ENCODE measurements at regions not wholly inside any gene's neighbourhood (a gene's known extent, or its start where the extent isn't known, plus 50 kb on each side); places are given as distances from the start of the nearest gene placed in this dataset.
A peak's percentile ranks its signal among the peaks of the same experiment; 100 is the strongest.
"Not testable (repeated sequence)": the region's sequence is repeated elsewhere in the genome, so short reads cannot be mapped to it uniquely, and the experiment has no call there.

DNA sequence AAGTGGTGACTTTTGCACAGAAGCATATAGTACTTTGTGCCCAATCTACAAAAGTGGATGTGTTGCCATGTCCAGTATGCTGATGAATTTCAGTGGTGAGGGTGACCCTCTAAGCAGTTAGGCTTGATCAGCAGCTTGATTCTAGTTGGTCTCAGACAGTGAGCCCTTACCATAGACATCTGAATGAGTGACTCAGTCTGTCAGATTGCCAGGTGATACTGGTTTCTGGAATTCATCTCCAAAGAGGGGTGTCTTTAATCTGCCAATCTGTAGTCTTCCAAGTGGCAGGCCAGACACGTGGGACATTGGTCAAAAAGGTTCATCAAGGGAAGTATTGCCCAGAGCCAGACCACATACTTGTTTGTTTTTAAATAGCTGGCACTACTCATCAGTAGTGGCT lies 187.4 kb upstream of the SLC16A7 start:
- Histone ChIP-seq H3K4me3 (ENCODE audit: low read depth in 1 of 5, low read length in 5 of 5) (no peak overlapping the region), H3K36me3 (ENCODE audit: control insufficient read depth in 5 of 5, insufficient read depth in 5 of 5, low read length in 5 of 5) (no peaks in the 10 kb centered on the region), H3K9me3 (ENCODE audit: control insufficient read depth in 5 of 5, low read length in 5 of 5) (no peaks in the 10 kb centered on the region), H3K27me3 (ENCODE audit: control insufficient read depth in 5 of 5, insufficient read depth in 4 of 5, low read length in 5 of 5) (no peaks in the 10 kb centered on the region), H3K27ac (ENCODE audit: low read depth, low read length) (no peak overlapping the region), H3K9ac (ENCODE audit: low read length in 5 of 5) (no peak overlapping the region), H3K4me1 (ENCODE audit: control insufficient read depth in 5 of 5, insufficient read depth in 5 of 5, low read length in 5 of 5) (peaks cover 0 to 11% (median 3%) of the 10 kb centered on the region in 5 donors)

DNA sequence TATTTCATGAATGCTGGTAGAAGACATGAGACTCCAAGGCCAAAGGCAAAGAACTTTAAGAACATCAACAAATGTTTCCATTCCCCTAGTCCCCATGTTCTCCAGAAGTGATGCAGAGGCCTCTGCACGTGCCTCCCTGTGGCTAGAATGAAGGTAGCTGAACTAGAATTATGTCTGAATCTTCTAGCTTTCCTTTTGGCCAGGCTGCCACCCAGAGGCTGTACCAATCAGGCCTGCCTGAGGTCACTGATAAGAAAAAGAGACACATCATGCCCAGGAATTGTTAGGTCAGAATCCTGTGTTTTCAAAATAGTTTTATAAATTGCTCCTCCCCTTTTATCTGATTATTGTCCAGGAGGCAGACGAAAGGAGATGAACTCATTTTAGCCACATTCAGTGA lies 188.0 kb upstream of the SLC16A7 start:
- no peaks in the 10 kb centered on the region for H3K27me3 ChIP-seq (ENCODE audit: control insufficient read depth in 5 of 5, insufficient read depth in 4 of 5, low read length in 5 of 5)

DNA sequence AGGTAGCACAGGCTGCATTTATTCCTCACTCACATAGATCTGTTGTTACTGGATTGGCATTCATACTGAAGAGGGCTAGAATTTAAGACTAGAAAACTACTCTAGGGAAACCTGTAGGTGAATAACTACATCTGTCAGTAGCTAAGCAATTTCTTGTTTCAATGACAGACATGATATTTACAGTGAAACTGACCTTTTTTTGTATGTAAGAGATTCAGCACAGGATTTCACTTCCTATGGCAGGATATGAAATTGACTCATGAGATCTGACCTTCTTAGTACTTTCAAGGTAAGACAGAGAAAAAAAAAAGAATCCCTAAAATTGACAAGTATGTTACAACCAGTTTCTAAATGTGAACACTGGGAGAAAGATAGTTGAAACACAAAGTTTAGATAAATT lies 189.8 kb upstream of the SLC16A7 start:
- no peak overlapping the region for H3K4me3 ChIP-seq (ENCODE audit: low read depth in 1 of 5, low read length in 5 of 5)

More for the DNA sequence above, 188.0 kb upstream of the SLC16A7 start:
- Histone ChIP-seq H3K36me3 (ENCODE audit: control insufficient read depth in 5 of 5, insufficient read depth in 5 of 5, low read length in 5 of 5) (no peaks in the 10 kb centered on the region), H3K4me1 (ENCODE audit: control insufficient read depth in 5 of 5, insufficient read depth in 5 of 5, low read length in 5 of 5) (peaks cover 0 to 15% (median 7%) of the 10 kb centered on the region in 5 donors), H3K4me3 (ENCODE audit: low read depth in 1 of 5, low read length in 5 of 5) (no peak overlapping the region), H3K27ac (ENCODE audit: low read depth, low read length) (no peak overlapping the region), H3K9ac (ENCODE audit: low read length in 5 of 5) (no peak overlapping the region), H3K9me3 (ENCODE audit: control insufficient read depth in 5 of 5, low read length in 5 of 5) (no peaks in the 10 kb centered on the region)

DNA sequence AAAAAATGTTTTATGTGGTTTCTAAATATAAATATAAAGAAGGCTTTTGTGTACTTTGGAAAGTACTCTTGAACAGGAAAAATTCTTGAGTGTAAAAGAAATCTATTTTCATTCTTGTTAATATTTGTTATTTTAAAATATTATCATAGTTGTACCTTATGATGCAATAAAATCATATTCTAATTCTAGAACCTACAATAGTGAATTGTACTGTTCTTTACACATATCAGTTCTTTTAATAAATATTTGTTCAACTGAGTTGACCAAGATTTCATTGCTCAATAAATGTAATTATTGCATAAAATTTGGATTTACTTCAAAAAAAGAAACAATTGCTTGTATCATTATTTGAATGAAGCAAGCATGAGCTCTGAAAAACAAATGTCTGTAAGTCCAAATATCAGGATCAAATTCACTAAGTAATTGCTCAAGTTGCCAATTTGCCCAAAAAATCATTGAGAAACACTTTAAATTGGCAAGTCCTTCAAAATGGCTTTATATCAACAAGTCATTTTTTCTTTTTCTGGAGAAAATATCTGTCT lies 191.6 kb upstream of the SLC16A7 start:
- peaks cover 0 to 12% (median 7%) of the 10 kb centered on the region in 5 donors for H3K4me1 ChIP-seq (ENCODE audit: control insufficient read depth in 5 of 5, insufficient read depth in 5 of 5, low read length in 5 of 5)
- no peak overlapping the region for H3K4me3 ChIP-seq (ENCODE audit: low read depth in 1 of 5, low read length in 5 of 5)
- H3K27ac ChIP-seq (ENCODE audit: low read depth, low read length) = peak overlapping the region; percentile 59
- H3K27me3 ChIP-seq (ENCODE audit: control insufficient read depth in 5 of 5, insufficient read depth in 4 of 5, low read length in 5 of 5) = no peaks in the 10 kb centered on the region
- H3K9me3 ChIP-seq (ENCODE audit: control insufficient read depth in 5 of 5, low read length in 5 of 5) = peaks cover 0 to 4% (median 3%) of the 10 kb centered on the region in 5 donors
- H3K9ac ChIP-seq (ENCODE audit: low read length in 5 of 5) = no peak overlapping the region
- no peaks in the 10 kb centered on the region for H3K36me3 ChIP-seq (ENCODE audit: control insufficient read depth in 5 of 5, insufficient read depth in 5 of 5, low read length in 5 of 5)

More for the DNA sequence above, 189.8 kb upstream of the SLC16A7 start:
- Histone ChIP-seq H3K9me3 (ENCODE audit: control insufficient read depth in 5 of 5, low read length in 5 of 5) (no peaks in the 10 kb centered on the region), H3K9ac (ENCODE audit: low read length in 5 of 5) (no peak overlapping the region), H3K27ac (ENCODE audit: low read depth, low read length) (no peak overlapping the region), H3K4me1 (ENCODE audit: control insufficient read depth in 5 of 5, insufficient read depth in 5 of 5, low read length in 5 of 5) (peaks cover 0 to 12% (median 7%) of the 10 kb centered on the region in 5 donors), H3K27me3 (ENCODE audit: control insufficient read depth in 5 of 5, insufficient read depth in 4 of 5, low read length in 5 of 5) (no peaks in the 10 kb centered on the region), H3K36me3 (ENCODE audit: control insufficient read depth in 5 of 5, insufficient read depth in 5 of 5, low read length in 5 of 5) (no peaks in the 10 kb centered on the region)

DNA sequence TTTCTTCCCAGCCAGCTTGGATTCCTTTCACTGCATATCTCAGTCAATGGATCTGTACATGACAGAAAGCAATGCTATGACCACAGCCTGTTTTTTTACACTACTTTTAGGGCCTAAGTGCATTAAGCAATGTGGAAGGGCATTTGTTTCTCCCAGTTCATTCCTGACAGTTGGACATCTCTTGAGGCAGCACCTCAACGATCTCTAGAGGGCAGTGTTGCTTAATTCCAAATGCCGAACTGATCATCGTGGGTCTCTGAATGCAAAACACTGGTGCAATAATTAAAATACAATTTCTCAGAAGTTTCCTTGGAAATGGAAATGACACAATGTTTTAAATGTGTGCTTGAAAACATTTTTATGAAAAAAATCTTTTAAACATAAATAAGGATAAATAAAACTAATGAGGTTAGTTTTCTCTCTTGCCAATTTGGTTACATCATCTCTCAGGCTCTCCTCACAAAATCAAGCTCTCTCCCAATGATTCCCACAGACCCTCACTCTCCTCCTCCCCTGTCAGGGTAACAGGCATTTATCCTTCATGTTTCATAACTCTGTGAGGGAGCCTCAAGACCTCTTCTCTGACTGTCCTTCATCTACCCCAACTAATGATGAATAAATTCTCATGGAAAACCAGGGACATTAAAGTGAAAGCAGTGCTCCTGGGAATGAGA lies 192.4 kb upstream of the SLC16A7 start:
- H3K9ac ChIP-seq (ENCODE audit: low read length in 5 of 5) = peak overlapping the region in 1 of 5 donors; percentile 56
- peak overlapping the region; percentile 59 for H3K27ac ChIP-seq (ENCODE audit: low read depth, low read length)
- H3K27me3 ChIP-seq (ENCODE audit: control insufficient read depth in 5 of 5, insufficient read depth in 4 of 5, low read length in 5 of 5) = no peaks in the 10 kb centered on the region
- H3K9me3 ChIP-seq (ENCODE audit: control insufficient read depth in 5 of 5, low read length in 5 of 5) = peaks cover 0 to 5% (median 3%) of the 10 kb centered on the region in 5 donors
- no peaks in the 10 kb centered on the region for H3K36me3 ChIP-seq (ENCODE audit: control insufficient read depth in 5 of 5, insufficient read depth in 5 of 5, low read length in 5 of 5)
- H3K4me1 ChIP-seq (ENCODE audit: control insufficient read depth in 5 of 5, insufficient read depth in 5 of 5, low read length in 5 of 5) = peaks cover 0 to 12% (median 7%) of the 10 kb centered on the region in 5 donors
- H3K4me3 ChIP-seq (ENCODE audit: low read depth in 1 of 5, low read length in 5 of 5) = peak overlapping the region in 2 of 5 donors; percentile 49 to 53

DNA sequence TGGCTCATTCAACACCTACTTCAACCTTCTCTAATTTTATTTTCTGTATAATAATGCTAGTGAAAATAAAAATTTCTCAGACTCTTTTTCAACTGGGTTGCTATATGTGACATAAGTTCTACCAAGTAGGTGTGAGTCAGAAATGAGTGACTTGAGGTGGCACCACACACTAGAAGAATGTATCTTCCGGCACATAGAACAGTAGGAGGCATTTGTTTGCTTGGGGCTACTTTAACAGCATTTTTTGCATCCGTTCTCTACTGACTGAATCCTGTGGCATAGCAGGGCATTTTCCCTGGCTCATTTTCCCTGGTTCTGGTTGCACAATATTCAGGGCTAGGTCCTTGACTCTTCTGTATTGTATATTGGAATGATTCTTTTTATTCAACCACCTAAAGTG lies 194.0 kb upstream of the SLC16A7 start:
- Histone ChIP-seq H3K9ac (ENCODE audit: low read length in 5 of 5) (no peak overlapping the region), H3K27me3 (ENCODE audit: control insufficient read depth in 5 of 5, insufficient read depth in 4 of 5, low read length in 5 of 5) (no peaks in the 10 kb centered on the region), H3K36me3 (ENCODE audit: control insufficient read depth in 5 of 5, insufficient read depth in 5 of 5, low read length in 5 of 5) (no peaks in the 10 kb centered on the region), H3K4me1 (ENCODE audit: control insufficient read depth in 5 of 5, insufficient read depth in 5 of 5, low read length in 5 of 5) (peaks cover 0 to 12% (median 7%) of the 10 kb centered on the region in 5 donors), H3K27ac (ENCODE audit: low read depth, low read length) (no peak overlapping the region), H3K9me3 (ENCODE audit: control insufficient read depth in 5 of 5, low read length in 5 of 5) (peaks cover 0 to 5% (median 3%) of the 10 kb centered on the region in 5 donors), H3K4me3 (ENCODE audit: low read depth in 1 of 5, low read length in 5 of 5) (no peak overlapping the region)

DNA sequence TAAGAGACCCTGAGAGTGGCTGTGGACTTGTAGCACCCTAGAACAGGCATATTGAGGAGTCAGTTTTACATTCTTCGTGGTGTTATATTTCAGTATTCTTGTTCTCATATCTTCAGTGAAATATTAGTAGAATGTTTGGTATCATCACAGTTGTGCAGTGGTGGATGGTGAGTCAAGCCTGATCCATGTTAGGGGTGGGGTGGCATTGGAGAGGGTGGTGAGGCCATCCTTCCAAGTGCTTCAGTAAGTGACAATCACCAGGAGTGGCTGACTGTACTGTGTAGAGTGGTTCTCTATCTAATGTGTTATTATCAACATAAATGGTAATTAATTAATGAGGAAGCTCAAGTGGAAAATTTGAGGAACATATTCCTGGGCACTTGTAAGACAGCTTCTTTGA lies 197.7 kb upstream of the SLC16A7 start:
- Histone ChIP-seq H3K9me3 (ENCODE audit: control insufficient read depth in 5 of 5, low read length in 5 of 5) (peaks cover 0 to 5% (median 3%) of the 10 kb centered on the region in 5 donors), H3K27ac (ENCODE audit: low read depth, low read length) (no peak overlapping the region), H3K4me3 (ENCODE audit: low read depth in 1 of 5, low read length in 5 of 5) (no peak overlapping the region), H3K36me3 (ENCODE audit: control insufficient read depth in 5 of 5, insufficient read depth in 5 of 5, low read length in 5 of 5) (no peaks in the 10 kb centered on the region), H3K27me3 (ENCODE audit: control insufficient read depth in 5 of 5, insufficient read depth in 4 of 5, low read length in 5 of 5) (no peaks in the 10 kb centered on the region), H3K4me1 (ENCODE audit: control insufficient read depth in 5 of 5, insufficient read depth in 5 of 5, low read length in 5 of 5) (peaks cover 0 to 6% (median 1%) of the 10 kb centered on the region in 5 donors), H3K9ac (ENCODE audit: low read length in 5 of 5) (no peak overlapping the region)

DNA sequence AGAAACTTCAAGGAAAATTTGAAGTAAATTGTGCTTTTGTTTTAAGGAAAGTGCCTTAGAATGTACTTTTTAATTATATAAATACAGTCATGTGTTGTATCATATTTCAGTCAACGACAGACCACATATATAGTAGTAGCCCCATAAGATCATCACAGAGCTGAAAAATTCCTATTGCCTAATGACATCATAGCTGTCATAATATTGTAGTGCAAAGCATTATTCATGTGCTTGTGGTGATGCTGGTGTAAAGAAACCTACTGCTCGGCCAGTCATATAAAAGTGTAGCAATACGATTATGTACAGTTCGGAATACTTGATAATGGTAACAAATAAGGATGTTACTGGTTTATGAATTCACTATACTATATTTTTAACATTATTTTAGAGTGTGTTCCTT lies 198.9 kb upstream of the SLC16A7 start:
- Histone ChIP-seq H3K36me3 (ENCODE audit: control insufficient read depth in 5 of 5, insufficient read depth in 5 of 5, low read length in 5 of 5) (no peaks in the 10 kb centered on the region), H3K27me3 (ENCODE audit: control insufficient read depth in 5 of 5, insufficient read depth in 4 of 5, low read length in 5 of 5) (no peaks in the 10 kb centered on the region), H3K9ac (ENCODE audit: low read length in 5 of 5) (no peak overlapping the region), H3K9me3 (ENCODE audit: control insufficient read depth in 5 of 5, low read length in 5 of 5) (peaks cover 0 to 5% (median 3%) of the 10 kb centered on the region in 5 donors), H3K4me1 (ENCODE audit: control insufficient read depth in 5 of 5, insufficient read depth in 5 of 5, low read length in 5 of 5) (peaks cover 0 to under 1% (median 0%) of the 10 kb centered on the region in 5 donors), H3K27ac (ENCODE audit: low read depth, low read length) (no peak overlapping the region), H3K4me3 (ENCODE audit: low read depth in 1 of 5, low read length in 5 of 5) (no peak overlapping the region)

DNA sequence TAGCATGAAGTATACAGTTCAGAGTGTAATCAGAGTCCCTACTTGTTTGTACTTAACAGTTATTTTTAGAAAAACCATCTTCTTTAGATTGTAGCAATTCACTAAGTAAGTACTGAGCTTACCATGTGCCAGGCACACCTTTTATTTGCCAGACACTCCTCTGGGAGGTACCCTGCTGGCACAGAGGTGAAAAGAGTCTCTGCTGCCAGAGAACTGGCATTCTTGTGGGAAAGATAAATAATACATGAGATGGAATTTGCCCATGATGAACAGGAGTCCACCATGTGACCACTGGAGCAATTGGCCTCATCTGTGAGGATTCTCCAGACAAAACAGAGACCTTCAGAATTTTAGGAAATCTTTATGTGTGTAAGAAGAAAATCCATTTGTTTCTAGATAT lies 199.3 kb upstream of the SLC16A7 start:
- no peak overlapping the region for H3K4me3 ChIP-seq (ENCODE audit: low read depth in 1 of 5, low read length in 5 of 5)
- H3K9ac ChIP-seq (ENCODE audit: low read length in 5 of 5) = no peak overlapping the region
- H3K4me1 ChIP-seq (ENCODE audit: control insufficient read depth in 5 of 5, insufficient read depth in 5 of 5, low read length in 5 of 5) = no peaks in the 10 kb centered on the region
- peaks cover 0 to 5% (median 3%) of the 10 kb centered on the region in 5 donors for H3K9me3 ChIP-seq (ENCODE audit: control insufficient read depth in 5 of 5, low read length in 5 of 5)
- H3K36me3 ChIP-seq (ENCODE audit: control insufficient read depth in 5 of 5, insufficient read depth in 5 of 5, low read length in 5 of 5) = no peaks in the 10 kb centered on the region
- no peaks in the 10 kb centered on the region for H3K27me3 ChIP-seq (ENCODE audit: control insufficient read depth in 5 of 5, insufficient read depth in 4 of 5, low read length in 5 of 5)
- H3K27ac ChIP-seq (ENCODE audit: low read depth, low read length) = no peak overlapping the region

DNA sequence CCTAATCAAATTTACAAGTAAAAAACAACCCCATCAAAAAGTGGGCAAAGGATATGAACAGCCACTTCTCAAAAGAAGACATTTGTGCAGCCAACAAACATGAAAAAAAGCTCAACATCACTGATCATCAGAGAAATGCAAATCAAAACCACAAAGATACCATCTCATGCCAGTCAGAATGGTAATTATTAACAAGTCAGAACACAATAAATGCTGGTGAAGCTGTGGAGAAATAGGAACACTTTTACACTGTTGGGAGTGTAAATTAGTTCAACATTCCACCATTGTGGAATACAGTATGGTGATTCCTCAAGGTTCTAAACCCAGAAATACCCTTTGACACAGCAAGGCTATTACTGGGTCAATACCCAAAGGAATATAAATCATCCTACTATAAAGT lies 200.5 kb upstream of the SLC16A7 start:
- H3K9me3 ChIP-seq (ENCODE audit: control insufficient read depth in 5 of 5, low read length in 5 of 5); H3K9ac ChIP-seq (ENCODE audit: low read length in 5 of 5); H3K27me3 ChIP-seq (ENCODE audit: control insufficient read depth in 5 of 5, insufficient read depth in 4 of 5, low read length in 5 of 5); H3K4me3 ChIP-seq (ENCODE audit: low read depth in 1 of 5, low read length in 5 of 5); H3K4me1 ChIP-seq (ENCODE audit: control insufficient read depth in 5 of 5, insufficient read depth in 5 of 5, low read length in 5 of 5); H3K36me3 ChIP-seq (ENCODE audit: control insufficient read depth in 5 of 5, insufficient read depth in 5 of 5, low read length in 5 of 5); H3K27ac ChIP-seq (ENCODE audit: low read depth, low read length): not testable (repeated sequence)

Data from subcutaneous abdominal adipose tissue (tissue), 5 donors.